ENCODE measurements at regions not wholly inside any gene's neighbourhood (a gene's known extent, or its start where the extent isn't known, plus 50 kb on each side); places are given as distances from the start of the nearest gene placed in this dataset.

- Histone ChIP-seq H3K4me3 (no peak overlapping the region), H3K27ac (no peak overlapping the region), H3K9me3 (no peaks in the 10 kb centered on the region), H3K4me1 (no peaks in the 10 kb centered on the region), H3K27me3 (peaks cover 0 to 96% (median 37%) of the 10 kb centered on the region in 7 donors), H3K36me3 (no peaks in the 10 kb centered on the region)
- intact Hi-C loops (cut with DNase I): no loop called here
- 77 to 83% methylated on average over 26 of the region's 26 CpGs for WGBS, 2 donors
- DNase-seq: no peak
- no peak for TF ChIP-seq CTCF (IDR thresholded peaks at IDR 0.05)
- no peak for ATAC-seq
These were observed 103.3 kb upstream of the B3GAT1 start for GRCh38 chr11:134515081-134515960.

GRCh38 chr11:134514354-134514951 is 102.4 kb upstream of the B3GAT1 start:
- 68% methylated on average over 10 of the region's 10 CpGs for WGBS, 2 donors
- Histone ChIP-seq H3K9me3 (no peaks in the 10 kb centered on the region), H3K27ac (no peak overlapping the region), H3K4me1 (no peaks in the 10 kb centered on the region), H3K36me3 (no peaks in the 10 kb centered on the region), H3K4me3 (no peak overlapping the region), H3K27me3 (peaks cover 0 to 96% (median 43%) of the 10 kb centered on the region in 7 donors)
- intact Hi-C loops (cut with DNase I): no loop called here
- ATAC-seq: no peak
- DNase-seq: no peak
- TF ChIP-seq CTCF (IDR thresholded peaks at IDR 0.05): no peak

- WGBS, 2 donors: 76 to 80% methylated on average over 18 of the region's 18 CpGs
- H3K9me3 ChIP-seq: no peaks in the 10 kb centered on the region
- ATAC-seq (no peak), DNase-seq (no peak)
- no peaks in the 10 kb centered on the region for H3K4me1 ChIP-seq
- H3K27me3 ChIP-seq: peaks cover 0 to 95% (median 43%) of the 10 kb centered on the region in 7 donors
- H3K36me3 ChIP-seq: no peaks in the 10 kb centered on the region
- TF ChIP-seq CTCF (IDR thresholded peaks at IDR 0.05): no peak
- intact Hi-C loops (cut with DNase I): no loop called here
- no peak overlapping the region for H3K4me3 ChIP-seq
- no peak overlapping the region for H3K27ac ChIP-seq
These were observed 101.6 kb upstream of the B3GAT1 start for GRCh38 chr11:134513585-134514120.

- H3K4me1 ChIP-seq: no peaks in the 10 kb centered on the region
- no peak overlapping the region for H3K4me3 ChIP-seq
- no peaks in the 10 kb centered on the region for H3K36me3 ChIP-seq
- H3K27ac ChIP-seq: no peak overlapping the region
- intact Hi-C loops (cut with DNase I): no loop called here
- ATAC-seq: no peak
- peaks cover 0 to 87% (median 43%) of the 10 kb centered on the region in 7 donors for H3K27me3 ChIP-seq
- no peak for DNase-seq
- H3K9me3 ChIP-seq: no peaks in the 10 kb centered on the region
- no peak for TF ChIP-seq CTCF (IDR thresholded peaks at IDR 0.05)
- WGBS, 2 donors: 82 to 83% methylated on average over 21 of the region's 21 CpGs
These were observed 100.8 kb upstream of the B3GAT1 start for GRCh38 chr11:134512571-134513538.

Data from heart right ventricle (tissue), 16 donors.